GM19043 (cell line): ENCODE measurements at regions not wholly inside any gene's neighbourhood (a gene's known extent, or its start where the extent isn't known, plus 50 kb on each side); places are given as distances from the start of the nearest gene placed in this dataset.
"Not testable (repeated sequence)": the region's sequence is repeated elsewhere in the genome, so short reads cannot be mapped to it uniquely, and the experiment has no call there.

Experiments used
- ATAC-seq: cut with Tn5 transposase; IDR thresholded peaks from one replicate; pipeline ENCODE4 v1.9.1; 2021; ENCODE audit warnings: low read depth; ENCODE audit not compliant: unreplicated experiment

DNA sequence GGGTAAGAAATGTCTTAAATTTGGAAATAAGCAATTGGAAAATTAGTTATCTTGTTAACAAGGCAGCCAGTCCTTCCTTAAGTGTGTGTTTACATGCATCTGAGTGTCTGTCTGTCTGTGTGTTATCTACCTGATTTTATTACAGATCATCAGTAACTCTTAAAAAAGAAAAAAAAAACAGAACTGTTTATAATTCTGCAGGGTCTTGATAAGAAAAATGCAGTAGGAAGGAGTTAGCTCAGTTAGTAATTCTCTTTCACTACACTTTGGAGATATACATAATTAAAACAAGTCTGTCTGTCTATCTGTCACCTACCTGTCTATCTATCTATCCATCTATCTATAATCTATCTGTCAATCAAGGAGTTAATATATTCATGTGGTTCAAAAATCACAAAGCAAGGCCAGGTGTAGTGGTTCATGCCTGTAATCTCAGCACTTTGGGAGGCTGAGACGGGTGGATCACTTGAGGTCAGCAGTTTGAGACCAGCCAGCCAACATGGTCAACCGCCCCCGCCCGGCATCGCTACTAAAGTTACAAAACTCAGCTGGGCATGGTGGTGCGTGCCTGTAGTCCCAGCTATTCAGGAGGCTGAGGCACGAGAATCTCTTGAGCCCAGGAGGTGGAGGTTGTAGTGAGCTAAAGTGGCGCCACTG lies 135.5 kb upstream of the SGO1 start:
- no peak for ATAC-seq

DNA sequence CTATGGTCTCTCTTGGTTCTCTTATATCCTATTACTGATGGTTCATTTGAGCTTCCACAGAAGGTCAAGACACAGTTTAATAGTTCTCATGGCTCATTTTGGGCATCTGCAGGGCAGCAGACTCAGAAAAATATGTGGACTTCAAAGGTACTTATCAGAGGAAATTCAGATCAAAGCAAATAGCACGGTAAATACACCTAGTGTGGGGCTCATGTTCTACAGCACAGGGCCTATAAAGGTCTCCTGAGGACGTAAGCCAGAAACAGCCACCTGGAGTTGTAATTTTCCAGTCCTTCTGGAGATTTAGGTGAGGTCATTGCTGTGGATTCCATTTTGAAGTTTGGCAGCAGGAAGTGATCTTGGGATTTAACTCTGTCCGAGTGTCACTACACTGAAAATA lies 134.5 kb upstream of the SGO1 start:
- ATAC-seq: no peak

DNA sequence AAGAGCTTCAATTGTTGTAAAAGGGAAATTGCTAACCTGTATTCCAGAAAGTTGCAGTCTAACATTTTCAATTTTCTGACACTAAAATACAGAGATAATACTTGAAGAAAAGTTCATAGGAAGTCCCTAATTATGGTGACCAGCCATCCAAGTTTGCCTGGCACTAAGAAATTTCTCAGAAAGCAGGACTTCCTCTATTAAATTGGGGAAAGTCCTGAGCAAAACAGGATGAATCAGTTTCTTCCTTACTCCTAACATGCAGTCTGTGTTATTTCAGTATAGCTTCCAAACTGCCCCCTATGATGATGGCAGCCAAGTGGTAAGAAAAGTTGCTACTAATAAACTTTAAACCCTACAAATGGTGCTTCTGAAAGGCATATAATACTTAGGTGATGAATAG lies 133.5 kb upstream of the SGO1 start:
- ATAC-seq: no peak

DNA sequence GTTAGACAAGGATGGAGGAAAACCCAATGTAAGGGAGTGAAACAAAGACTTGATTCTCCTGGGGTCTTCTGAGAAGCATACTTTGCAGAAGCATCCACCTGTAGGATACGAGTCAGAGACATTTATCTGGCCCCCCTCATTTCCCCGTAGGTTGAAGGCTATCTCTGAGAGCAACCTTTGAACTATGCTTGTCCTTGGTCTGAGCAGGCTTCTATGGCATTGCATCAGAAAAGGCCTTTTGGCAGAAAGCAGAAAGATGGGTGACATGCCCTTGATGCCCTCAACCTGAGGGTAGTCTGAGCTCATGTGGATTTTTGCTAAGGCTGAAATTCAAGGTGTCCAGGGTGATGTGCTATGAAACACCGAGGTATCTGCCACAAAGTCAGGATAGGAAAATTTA lies 131.6 kb upstream of the SGO1 start:
- no peak for ATAC-seq

DNA sequence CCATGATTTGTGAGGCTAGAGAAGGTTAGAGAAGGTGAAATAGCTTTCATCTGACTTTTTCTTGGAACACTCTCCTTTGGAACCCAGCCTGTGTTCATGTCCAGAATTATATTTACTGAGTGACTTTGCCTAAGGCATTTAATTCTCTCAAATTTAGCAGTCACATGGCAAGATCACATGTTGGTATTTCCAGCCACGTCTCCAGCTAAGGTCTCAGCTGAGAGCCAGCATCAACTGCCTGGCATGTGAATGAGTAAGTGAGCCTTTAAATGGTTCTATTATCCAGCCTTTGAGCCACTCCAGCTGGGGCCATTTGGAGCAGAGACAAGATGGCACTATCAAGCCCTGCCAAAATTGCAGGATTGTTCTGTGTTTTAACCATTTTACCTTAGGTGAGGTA lies 130.2 kb upstream of the SGO1 start:
- no peak for ATAC-seq

DNA sequence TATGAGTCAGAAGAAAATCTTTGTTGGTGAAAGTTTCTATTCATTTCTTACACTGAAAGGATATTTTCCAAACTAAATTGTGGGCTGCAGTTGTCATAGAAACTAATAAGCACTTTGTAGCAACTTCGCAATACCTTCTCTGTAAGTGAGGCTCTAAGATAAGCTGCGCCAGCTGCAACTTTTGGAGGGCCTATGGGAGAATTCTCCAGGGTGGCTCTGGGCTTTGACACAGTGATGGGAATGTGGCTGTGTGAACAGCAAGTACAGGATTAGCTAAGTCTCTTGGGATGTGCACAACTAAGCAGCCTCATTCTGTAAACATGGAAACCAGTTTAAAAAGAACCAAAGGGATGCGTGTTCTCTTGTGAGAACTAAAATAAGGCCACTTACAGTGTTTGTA lies 124.6 kb upstream of the SGO1 start:
- no peak for ATAC-seq

DNA sequence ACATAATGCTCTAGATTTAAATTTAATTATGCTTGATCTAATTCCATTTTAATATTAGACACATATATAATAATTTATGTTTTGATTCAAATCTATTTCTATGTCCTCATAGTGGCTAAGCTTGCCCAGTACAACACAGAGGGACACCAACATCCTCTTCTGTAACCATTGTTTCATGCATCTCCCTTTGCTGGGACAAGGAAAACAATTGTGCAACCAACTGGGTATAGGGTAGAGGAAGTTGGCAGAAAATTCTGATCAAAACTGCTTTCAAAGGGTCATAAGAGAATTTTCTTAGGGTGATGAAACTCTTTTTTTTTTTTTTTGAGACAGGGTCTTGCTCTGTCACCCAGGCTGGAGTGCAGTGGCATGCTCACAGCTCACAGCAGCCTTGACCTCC lies 121.4 kb upstream of the SGO1 start:
- no peak for ATAC-seq

DNA sequence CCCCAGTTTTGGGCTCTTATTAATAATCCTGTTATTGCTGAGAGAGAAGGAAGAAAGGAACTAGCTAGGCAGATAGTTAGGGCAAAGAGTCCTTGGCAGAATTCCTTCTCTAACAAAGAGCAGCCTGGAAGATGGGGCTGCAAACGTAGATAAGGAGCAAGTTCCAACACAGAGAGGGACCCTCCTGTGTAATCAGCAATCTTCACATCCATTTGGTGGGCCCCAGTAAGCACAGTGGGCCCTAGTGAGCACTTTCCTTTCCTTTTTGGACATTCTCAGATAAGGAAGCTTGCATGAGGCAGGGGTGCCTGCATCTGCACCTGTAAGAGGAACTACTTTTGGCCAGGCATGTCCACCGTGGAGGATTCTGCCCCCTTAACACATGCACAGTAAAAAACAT lies 119.6 kb upstream of the SGO1 start:
- no peak for ATAC-seq

DNA sequence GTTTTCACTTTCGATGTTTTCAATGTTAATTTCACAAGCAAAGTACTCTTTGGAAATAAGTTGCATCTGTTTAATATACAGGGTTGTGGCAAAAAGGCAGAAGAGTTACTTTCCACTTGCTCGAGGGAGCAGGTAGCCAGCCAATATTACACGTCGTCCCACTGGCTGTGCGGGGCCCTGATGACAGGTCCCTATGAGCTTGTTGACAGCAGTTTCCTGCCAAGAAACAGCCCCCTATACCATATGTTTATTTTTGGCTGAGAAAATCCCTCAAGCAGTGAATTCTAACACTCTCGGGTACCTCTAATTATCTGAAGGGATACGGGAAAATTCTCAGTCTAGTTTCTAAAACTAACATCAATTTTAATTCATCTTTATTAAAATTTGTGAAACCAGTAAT lies 116.8 kb upstream of the SGO1 start:
- no peak for ATAC-seq

DNA sequence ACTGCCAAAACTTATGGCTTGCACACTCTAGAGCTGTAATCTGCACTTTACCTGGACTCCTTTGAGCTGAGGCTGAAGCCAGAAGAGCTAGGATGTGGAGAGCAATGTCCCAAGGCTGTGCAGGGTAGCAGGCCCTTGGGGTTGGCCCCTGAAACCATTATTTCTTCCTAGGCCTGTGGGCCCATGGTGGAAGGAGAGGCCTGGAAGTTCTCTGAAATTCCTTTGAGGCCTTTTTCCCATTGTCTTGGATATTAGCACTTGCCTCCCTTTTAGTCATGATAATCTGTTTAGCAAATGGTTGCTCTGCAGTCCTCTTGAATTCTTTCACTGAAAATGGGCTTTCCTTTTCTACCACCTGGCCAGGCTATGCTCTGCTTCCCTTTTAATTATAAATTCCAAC lies 102.0 kb upstream of the SGO1 start:
- ATAC-seq: no peak

DNA sequence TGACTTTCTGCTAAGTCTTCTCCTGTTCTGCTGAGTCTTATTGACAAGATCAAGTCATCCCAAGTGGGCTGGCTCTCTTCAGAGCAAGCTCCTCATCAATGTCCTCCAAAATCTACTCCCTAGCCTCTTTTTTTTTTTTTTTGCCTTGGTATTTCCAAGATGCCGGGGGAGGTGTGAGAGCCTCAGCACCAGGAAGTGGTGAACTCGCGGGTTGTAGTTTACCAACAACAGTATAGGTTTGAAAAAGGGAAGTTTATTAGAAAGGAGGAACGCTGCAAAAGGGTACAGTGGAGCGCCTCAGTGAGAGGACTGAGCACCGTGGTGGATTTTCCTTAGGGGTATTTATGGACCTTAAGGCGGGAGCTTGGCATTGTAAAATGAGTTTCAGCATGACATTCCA lies 94.3 kb upstream of the SGO1 start:
- no peak for ATAC-seq

DNA sequence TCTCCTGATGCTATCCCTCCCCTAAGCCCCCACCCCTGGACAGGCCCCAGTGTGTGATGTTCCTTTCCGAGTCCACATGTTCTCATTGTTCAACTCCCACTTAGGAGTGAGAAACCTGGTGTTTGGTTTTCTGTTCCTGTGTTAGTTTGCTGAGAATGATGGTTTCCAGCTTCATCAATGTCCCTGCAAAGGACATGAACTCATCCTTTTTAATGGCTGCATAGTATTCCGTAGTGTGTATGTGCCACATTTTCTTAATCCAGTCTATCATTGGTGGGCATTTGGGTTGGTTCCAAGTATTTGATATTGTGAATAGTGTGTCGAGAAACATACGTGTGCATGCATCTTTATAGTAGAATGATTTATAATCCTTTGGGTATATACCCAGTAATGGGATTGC lies 80.0 kb upstream of the SGO1 start:
- not testable (repeated sequence) for ATAC-seq

DNA sequence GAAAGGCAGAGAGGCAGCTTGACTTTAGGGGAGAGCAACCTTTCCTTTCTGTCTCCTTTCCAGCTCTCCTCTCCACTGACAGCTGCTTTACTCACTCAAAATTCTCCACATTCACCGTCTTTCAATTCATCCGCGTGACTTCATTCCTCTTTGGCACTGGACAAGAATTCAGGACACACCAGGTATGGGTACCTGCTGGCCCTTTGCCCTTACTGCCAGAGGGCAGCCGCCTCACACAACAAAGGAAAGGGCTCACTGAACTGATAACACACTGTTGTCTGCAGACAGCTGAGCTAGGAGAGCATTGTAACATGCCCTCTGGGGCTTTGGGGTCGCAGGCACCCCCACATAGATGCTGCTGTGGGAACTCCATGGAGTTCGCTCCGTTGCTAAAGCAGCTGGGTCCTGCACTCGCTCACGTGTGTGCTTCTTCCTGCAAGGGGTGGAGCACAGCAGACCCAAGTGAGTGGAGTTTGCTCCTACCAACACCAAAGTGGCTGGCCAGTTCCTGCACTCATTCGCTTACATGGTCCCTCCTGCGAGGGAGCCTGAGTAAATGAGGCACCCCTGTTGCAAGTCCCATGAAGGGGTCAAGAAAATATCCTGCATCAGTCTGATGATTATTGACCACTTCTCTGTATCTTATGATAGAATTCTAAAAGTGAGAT lies 79.0 kb upstream of the SGO1 start:
- no peak for ATAC-seq

DNA sequence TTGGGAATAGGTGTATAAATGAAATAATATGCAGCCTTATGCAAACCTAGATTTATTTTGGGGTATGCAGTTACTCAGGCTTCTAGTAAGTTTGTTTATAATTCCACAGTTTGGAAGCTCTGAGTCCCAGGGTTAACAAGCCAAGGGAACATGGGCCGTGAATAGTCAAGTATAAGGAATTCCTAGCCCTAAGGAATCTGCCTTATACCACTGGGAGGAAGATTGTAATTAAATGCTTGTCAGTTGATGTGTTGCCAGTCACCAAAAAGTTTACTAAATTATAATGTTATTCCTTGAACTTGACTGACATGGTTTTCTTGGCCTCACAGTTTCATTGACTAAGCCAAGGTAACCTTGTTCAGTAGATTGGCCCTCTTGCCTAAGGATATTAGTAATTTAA lies 72.4 kb upstream of the SGO1 start:
- no peak for ATAC-seq

DNA sequence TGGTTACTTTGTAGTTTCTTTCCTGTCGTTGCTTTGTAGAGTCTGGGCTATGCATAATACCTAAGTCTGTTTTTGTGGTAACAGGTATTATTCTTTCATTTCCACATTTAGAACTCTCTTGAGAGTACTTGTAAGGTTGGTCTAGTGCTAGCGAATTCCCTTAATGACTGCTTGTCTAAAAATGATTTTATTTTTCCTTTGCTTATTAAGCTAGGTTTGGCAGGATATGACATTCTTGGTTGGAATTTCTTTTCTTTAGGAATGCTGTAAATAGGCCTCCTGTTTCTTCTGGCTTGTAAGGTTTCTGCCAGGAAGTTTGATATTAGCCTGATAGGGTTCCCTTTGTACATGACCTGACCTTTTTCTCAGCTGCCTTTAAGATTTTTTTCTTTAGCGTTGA lies 70.1 kb upstream of the SGO1 start:
- peak; percentile 80 for ATAC-seq

DNA sequence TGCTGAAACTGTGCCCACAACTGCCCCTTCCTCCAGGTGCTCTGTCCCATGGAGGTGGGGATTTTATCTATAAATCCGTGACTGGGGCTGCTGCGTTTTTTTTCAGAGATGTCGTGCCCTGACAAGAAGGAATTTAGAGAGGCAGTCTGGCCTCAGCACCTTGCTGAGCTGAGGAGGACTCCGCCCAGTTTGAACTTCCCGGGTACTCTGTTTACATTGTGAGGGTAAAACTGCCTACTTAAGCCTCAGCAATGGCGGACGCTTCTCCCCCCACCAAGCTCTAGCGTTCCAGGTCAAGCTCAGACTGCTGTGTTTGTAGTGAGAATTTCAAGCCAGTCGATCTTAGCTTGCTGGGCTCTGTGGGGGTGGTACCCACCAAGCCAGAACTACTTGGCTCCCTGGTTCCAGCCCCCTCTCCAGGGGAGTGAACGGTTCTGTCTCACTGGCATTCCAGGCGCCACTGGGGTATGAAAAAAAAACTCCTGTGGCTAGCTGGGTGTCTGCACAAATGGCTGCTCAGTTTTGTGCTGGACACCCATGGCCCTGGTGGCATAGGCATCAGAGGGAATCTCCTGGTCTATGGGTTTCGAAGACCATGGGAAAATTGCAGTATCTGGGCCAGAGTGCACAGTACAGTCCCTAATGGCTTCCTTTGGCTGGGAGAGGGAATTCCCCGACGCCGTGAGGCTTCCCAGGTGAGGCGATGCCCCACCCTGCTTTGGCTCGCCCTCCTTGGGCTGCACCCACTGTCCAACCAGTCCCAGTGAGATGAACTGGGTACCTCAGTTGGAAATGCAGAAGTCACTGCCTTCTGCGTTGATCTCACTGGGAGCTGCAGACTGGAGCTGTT lies 68.5 kb upstream of the SGO1 start:
- no peak for ATAC-seq

DNA sequence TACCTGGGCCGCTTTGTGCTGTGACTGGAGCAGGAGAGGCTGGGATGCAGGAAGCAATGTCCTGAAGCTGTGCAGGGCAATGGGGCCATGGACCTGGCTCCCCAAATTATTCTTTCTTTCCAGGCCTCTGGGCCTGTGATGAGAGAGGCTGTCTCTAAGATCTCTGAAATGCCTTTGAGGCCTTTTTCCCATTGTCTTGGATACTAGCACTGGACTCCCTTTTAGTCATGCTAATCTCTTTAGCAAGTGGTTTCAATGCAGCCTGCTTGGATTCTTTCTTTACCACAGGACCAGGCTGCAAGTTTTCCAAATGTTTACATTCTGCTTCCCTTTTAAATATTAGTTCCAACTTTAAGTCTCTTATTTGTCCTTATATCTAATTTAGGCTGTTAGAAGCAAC lies 64.8 kb upstream of the SGO1 start:
- no peak for ATAC-seq

DNA sequence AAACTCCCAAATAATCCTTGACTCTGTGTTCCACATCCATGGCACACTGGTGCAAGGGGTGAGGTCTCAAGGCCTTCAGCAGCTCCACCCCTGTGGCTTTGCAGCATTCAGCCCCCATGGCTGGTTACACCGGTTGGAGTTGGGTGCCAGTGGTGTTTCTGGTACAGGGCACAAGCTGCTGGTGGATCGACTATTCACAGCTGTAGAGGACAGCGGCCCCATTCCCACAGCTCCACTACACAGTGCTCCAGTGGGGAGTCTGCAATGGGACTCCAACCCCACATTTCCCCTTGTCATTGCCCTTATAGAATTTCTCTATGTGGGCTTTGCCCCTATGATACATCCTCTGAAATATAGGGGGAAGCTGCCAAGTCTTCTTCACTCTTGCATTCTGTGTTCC lies 64.3 kb upstream of the SGO1 start:
- ATAC-seq: no peak

DNA sequence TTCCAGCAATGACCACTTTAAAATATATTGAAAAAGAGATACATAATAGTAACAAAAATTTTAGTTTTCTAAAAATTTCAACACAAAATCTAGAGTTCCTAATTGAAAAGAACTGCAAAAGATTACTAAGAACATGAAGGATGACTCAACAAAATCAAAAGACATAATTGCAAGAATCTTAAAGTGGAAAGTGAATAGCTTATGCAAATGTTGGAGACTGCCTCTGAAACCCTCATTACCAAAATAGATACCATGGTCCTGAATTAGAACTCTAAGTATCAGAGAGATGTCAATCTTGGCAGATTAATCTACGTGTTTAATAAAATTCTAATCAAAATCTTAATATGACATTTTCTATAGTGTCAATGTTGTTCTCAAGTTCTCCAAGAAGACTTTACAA lies 60.7 kb upstream of the SGO1 start:
- ATAC-seq: peak; percentile 84

DNA sequence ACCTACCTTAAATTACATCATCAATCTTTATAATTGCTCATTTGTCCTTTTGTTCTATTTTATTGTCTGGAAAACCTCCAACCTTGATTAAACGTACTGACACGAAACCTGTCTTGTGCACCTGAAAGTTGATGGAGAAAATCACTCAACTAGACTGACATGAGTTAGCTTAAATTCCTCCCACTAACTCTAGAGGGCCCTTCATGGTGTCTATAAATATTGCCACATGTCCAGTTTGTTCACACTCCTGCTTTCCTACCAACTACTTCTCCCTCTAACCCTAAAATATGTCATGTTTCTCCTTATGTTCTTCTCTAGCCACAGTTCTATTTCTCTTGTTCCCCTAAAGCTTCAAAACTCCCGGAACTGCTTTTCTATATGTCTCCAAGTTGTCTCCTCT lies 59.8 kb upstream of the SGO1 start:
- ATAC-seq: no peak

DNA sequence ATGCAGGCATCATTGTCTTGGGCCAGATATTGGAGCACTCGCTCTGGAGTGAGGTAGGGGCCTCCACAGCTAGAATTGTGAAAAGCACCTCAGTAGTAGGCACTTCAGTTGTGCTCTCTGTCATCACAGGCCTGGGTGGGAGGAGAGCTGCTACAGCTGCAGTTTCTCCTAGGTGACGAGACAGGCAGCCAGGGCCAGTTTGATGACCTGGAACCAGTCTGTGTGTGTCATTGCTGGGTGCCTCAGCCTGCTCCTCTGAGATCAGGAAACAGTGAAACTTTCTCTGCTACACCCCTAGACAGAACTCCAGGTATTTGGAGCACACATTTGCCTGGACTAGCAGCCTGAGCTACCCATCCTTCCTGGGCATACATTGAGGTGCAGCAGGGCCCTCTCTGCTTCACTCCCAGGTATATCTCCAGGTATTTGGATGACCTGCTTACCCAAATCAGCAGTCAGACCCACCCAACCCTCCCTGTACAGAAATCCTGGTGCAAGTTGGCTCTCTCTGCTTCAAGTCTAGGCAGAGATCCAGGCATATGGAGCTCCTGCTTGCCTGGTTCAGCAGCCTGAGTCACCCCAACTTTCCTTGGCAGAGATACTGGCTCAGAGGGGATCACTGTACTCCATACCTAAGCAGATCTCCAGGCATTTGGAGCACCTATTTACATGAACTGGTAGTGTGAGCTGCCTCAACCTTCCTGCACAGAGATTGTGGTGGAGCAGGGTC lies 54.3 kb upstream of the SGO1 start:
- ATAC-seq: no peak
